GM23338 (cell line): ENCODE measurements at regions not wholly inside any gene's neighbourhood (a gene's known extent, or its start where the extent isn't known, plus 50 kb on each side); places are given as distances from the start of the nearest gene placed in this dataset.

Experiments used
- ATAC-seq: fragments of 200-7000 bp; cut with Tn5 transposase; 3 replicates; pipeline ENCODE4 v1.9.1; 2020
- DNase-seq: peaks from one replicate; pipeline ENCODE4 v3.0.0-alpha.2; 2015; ENCODE audit warnings: low spot score
- H2AFZ ChIP-seq: fragments of 200-600 bp; sonication (generic); 2 replicates; pipeline ENCODE4 v1.8.0; 2016; ENCODE audit warnings: antibody characterized with exemption, mild to moderate bottlenecking, moderate library complexity
- H3F3A ChIP-seq: fragments of 200-600 bp; sonication (generic); replicated peaks from 2 replicates; pipeline ENCODE4 v1.8.0; 2017; ENCODE audit warnings: antibody characterized with exemption, mixed run types, low read depth
- H3K27ac ChIP-seq: fragments of 200-600 bp; sonication (generic); 2 replicates; pipeline ENCODE4 v1.6.1; 2016; ENCODE audit warnings: low read depth
- H3K27me3 ChIP-seq: fragments of 200-600 bp; sonication (generic); 2 replicates; pipeline ENCODE4 v1.8.0; 2016; ENCODE audit warnings: mild to moderate bottlenecking, mixed run types, moderate library complexity; ENCODE audit not compliant: insufficient read depth
- H3K36me3 ChIP-seq: fragments of 200-600 bp; sonication (generic); 2 replicates; pipeline ENCODE4 v1.8.0; 2016; ENCODE audit warnings: mild to moderate bottlenecking; ENCODE audit not compliant: insufficient read depth
- H3K4me1 ChIP-seq: fragments of 200-600 bp; sonication (generic); 2 replicates; pipeline ENCODE4 v1.8.0; 2016; ENCODE audit warnings: mild to moderate bottlenecking, moderate library complexity; ENCODE audit not compliant: insufficient read depth
- H3K4me2 ChIP-seq: fragments of 200-600 bp; sonication (generic); 2 replicates; pipeline ENCODE4 v1.7.1; 2017; ENCODE audit warnings: mixed run types
- H3K4me3 ChIP-seq: fragments of 200-600 bp; sonication (generic); 2 replicates; pipeline ENCODE4 v1.6.1; 2016; ENCODE audit warnings: mixed run types
- H3K79me2 ChIP-seq: fragments of 200-600 bp; sonication (generic); replicated peaks from 2 replicates; pipeline ENCODE4 v1.8.0; 2017; ENCODE audit warnings: mild to moderate bottlenecking; ENCODE audit not compliant: insufficient read depth
- H3K9me2 ChIP-seq: fragments of 200-600 bp; sonication (generic); 2 replicates; pipeline ENCODE4 v1.8.0; 2017; ENCODE audit not compliant: insufficient read depth
- H4K20me1 ChIP-seq: fragments of 200-600 bp; sonication (generic); replicated peaks from 2 replicates; pipeline ENCODE4 v1.8.0; 2017; ENCODE audit warnings: mild to moderate bottlenecking; ENCODE audit not compliant: insufficient read depth
- H3K27ac Mint-ChIP-seq: 2 replicates; pipeline ENCODE4 v1.8.0; 2020; ENCODE audit warnings: inconsistent platforms, mild to moderate bottlenecking, moderate library complexity, mixed read lengths
- H3K27me3 Mint-ChIP-seq: 3 replicates; pipeline ENCODE4 v1.8.0; 2022; ENCODE audit warnings: low read depth, mild to moderate bottlenecking, moderate library complexity, mixed read lengths, inconsistent platforms; ENCODE audit not compliant: insufficient read depth, poor library complexity
- H3K36me3 Mint-ChIP-seq: 3 replicates; pipeline ENCODE4 v1.8.0; 2021; ENCODE audit warnings: low read depth, mild to moderate bottlenecking, inconsistent platforms, moderate library complexity, mixed read lengths
- H3K4me1 Mint-ChIP-seq: 3 replicates; pipeline ENCODE4 v1.8.0; 2020; ENCODE audit warnings: mild to moderate bottlenecking, inconsistent platforms, mixed read lengths
- H3K4me3 Mint-ChIP-seq: 3 replicates; pipeline ENCODE4 v1.8.0; 2021; ENCODE audit warnings: moderate library complexity, mild to moderate bottlenecking, inconsistent platforms, mixed read lengths
- H3K9me3 Mint-ChIP-seq: 3 replicates; pipeline ENCODE4 v1.8.0; 2020; ENCODE audit warnings: moderate library complexity, mild to moderate bottlenecking, inconsistent platforms, mixed read lengths
- CREB1 ChIP-seq: fragments of 250-450 bp; sonication (Bioruptor Pico); IDR thresholded peaks from 2 replicates; pipeline ENCODE4 v1.5.0; 2020; ENCODE audit warnings: low read depth, mild to moderate bottlenecking, moderate library complexity
- EZH2 ChIP-seq: fragments of 200-600 bp; sonication (generic); IDR thresholded peaks from one replicate; pipeline ENCODE4 v1.8.0; 2017; ENCODE audit warnings: antibody characterized with exemption, mild to moderate bottlenecking, low read depth; ENCODE audit not compliant: unreplicated experiment
- EZH2phosphoT487 ChIP-seq: fragments of 200-600 bp; sonication (generic); IDR thresholded peaks from one replicate; pipeline ENCODE4 v1.8.1; 2018; ENCODE audit warnings: antibody characterized with exemption; ENCODE audit not compliant: unreplicated experiment
- JUNB ChIP-seq: IDR thresholded peaks from one replicate; pipeline ENCODE4 v1.6.1; 2016; ENCODE audit warnings: antibody characterized with exemption; ENCODE audit not compliant: unreplicated experiment
- NANOG ChIP-seq: IDR thresholded peaks from 2 replicates; pipeline ENCODE4 v1.6.1; 2016; ENCODE audit warnings: antibody characterized with exemption, borderline replicate concordance
- POLR2AphosphoS5 ChIP-seq: IDR thresholded peaks from 2 replicates; pipeline ENCODE4 v1.6.1; 2016; ENCODE audit warnings: antibody characterized with exemption, low read depth
- STAT1 ChIP-seq: IDR thresholded peaks from one replicate; pipeline ENCODE4 v1.6.1; 2016; ENCODE audit warnings: antibody characterized with exemption; ENCODE audit not compliant: unreplicated experiment
- ZNF114 ChIP-seq: fragments of 250-450 bp; sonication (Bioruptor Pico); IDR thresholded peaks from 2 replicates; pipeline ENCODE4 v1.5.0; 2020; ENCODE audit warnings: mild to moderate bottlenecking, moderate library complexity
- ZNF331 ChIP-seq: fragments of 250-450 bp; sonication (Bioruptor Pico); IDR thresholded peaks from 2 replicates; pipeline ENCODE4 v1.5.0; 2020; ENCODE audit warnings: low read depth, mild to moderate bottlenecking, moderate library complexity
- TF ChIP-seq, protein P1 (sequence below), 2 experiments: fragments of 200-600 bp in 1 of 2; sonication (generic) in 1 of 2; conservative IDR thresholded peaks; 2 replicates each; pipeline versions ENCODE4 v1.5.1 to v1.6.1; 2016 to 2017; ENCODE audit warnings: antibody characterized with exemption in 2 of 2, low read depth in 2 of 2, mild to moderate bottlenecking in 2 of 2, moderate library complexity in 1 of 2
- TF ChIP-seq, protein P2 (sequence below): IDR thresholded peaks from 2 replicates; pipeline ENCODE4 v1.6.1; 2016; ENCODE audit warnings: antibody characterized with exemption
- TF ChIP-seq, protein P3 (sequence below): fragments of 250-450 bp; sonication (Bioruptor Pico); IDR thresholded peaks from 2 replicates; pipeline ENCODE4 v1.5.0; 2020; ENCODE audit warnings: mild to moderate bottlenecking, moderate library complexity
- TF ChIP-seq, protein P4 (sequence below): IDR thresholded peaks from one replicate; pipeline ENCODE4 v1.6.1; 2018; ENCODE audit warnings: antibody characterized with exemption; ENCODE audit not compliant: unreplicated experiment

DNA sequence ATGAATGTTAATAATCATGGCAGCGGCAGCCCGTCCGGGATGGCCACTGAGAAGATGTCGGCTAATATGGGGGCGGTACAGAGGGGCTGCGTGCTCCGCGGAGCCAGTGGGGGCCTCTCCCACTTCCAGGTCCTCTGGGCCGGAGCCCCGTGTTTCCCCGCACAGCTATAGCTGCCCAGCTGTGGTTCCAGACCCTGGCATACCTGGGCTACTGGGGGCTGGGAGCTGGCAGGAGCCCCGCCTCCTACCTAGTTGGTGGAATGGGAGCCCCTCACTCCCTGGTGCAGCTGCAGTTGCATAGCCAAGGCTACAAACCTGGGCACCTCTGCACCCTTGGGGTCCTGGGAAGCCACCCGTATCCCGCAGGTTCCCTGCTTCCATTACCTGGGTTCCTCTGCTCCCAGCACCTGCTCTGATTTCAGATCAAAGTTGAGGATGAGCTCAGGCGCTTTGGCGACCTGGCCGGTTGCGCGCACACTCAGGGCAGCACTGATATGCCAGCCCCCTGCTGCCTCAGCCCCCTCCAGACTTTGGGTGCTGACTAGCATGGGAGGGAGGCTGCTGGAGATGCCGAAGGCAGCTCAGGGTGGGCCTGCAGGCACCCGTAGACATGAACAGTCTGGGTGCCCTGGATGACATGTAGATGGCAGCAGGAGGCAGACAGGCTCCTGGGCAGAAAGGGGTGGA lies 236.5 kb upstream of the SEMA3D start:
- Histone ChIP-seq H3F3A (no peaks in the 10 kb centered on the region), H3K4me3 (no peak overlapping the region), H2AFZ (no peak overlapping the region), H3K9me2 (0 out of 2 replicates have a peak, but pooled peaks cover 5% of the 10 kb centered on the region), H3K4me2 (no peak overlapping the region), H4K20me1 (no peaks in the 10 kb centered on the region), H3K27ac (no peak overlapping the region), H3K4me1 (no peaks in the 10 kb centered on the region), H3K27me3 (no peaks in the 10 kb centered on the region), H3K79me2 (no peaks in the 10 kb centered on the region), H3K36me3 (no peaks in the 10 kb centered on the region)
- Mint-ChIP-seq H3K4me3 (no peak overlapping the region), H3K9me3 (peaks cover 4% of the 10 kb centered on the region; the same call in 2 of the 3 replicates), H3K27ac (no peak overlapping the region), H3K36me3 (no peaks in the 10 kb centered on the region), H3K4me1 (no peaks in the 10 kb centered on the region), H3K27me3 (peaks cover 5% of the 10 kb centered on the region)
- DNase-seq (no peak), ATAC-seq (no peak)
- TF ChIP-seq JUNB (no peak), STAT1 (no peak), NANOG (no peak), CREB1 (no peak), ZNF331 (CRISPR knock-in tag) (no peak), POLR2AphosphoS5 (no peak), EZH2phosphoT487 (no peak), EZH2 (no peak), ZNF114 (CRISPR knock-in tag) (no peak)
- TF ChIP-seq, protein P1, sequence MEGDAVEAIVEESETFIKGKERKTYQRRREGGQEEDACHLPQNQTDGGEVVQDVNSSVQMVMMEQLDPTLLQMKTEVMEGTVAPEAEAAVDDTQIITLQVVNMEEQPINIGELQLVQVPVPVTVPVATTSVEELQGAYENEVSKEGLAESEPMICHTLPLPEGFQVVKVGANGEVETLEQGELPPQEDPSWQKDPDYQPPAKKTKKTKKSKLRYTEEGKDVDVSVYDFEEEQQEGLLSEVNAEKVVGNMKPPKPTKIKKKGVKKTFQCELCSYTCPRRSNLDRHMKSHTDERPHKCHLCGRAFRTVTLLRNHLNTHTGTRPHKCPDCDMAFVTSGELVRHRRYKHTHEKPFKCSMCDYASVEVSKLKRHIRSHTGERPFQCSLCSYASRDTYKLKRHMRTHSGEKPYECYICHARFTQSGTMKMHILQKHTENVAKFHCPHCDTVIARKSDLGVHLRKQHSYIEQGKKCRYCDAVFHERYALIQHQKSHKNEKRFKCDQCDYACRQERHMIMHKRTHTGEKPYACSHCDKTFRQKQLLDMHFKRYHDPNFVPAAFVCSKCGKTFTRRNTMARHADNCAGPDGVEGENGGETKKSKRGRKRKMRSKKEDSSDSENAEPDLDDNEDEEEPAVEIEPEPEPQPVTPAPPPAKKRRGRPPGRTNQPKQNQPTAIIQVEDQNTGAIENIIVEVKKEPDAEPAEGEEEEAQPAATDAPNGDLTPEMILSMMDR (conservative IDR thresholded peaks at IDR 0.05; ENCODE audit: low read depth in 2 of 2), result no peak
- TF ChIP-seq, protein P2, sequence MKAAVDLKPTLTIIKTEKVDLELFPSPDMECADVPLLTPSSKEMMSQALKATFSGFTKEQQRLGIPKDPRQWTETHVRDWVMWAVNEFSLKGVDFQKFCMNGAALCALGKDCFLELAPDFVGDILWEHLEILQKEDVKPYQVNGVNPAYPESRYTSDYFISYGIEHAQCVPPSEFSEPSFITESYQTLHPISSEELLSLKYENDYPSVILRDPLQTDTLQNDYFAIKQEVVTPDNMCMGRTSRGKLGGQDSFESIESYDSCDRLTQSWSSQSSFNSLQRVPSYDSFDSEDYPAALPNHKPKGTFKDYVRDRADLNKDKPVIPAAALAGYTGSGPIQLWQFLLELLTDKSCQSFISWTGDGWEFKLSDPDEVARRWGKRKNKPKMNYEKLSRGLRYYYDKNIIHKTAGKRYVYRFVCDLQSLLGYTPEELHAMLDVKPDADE, result no peak
- TF ChIP-seq, protein P3, sequence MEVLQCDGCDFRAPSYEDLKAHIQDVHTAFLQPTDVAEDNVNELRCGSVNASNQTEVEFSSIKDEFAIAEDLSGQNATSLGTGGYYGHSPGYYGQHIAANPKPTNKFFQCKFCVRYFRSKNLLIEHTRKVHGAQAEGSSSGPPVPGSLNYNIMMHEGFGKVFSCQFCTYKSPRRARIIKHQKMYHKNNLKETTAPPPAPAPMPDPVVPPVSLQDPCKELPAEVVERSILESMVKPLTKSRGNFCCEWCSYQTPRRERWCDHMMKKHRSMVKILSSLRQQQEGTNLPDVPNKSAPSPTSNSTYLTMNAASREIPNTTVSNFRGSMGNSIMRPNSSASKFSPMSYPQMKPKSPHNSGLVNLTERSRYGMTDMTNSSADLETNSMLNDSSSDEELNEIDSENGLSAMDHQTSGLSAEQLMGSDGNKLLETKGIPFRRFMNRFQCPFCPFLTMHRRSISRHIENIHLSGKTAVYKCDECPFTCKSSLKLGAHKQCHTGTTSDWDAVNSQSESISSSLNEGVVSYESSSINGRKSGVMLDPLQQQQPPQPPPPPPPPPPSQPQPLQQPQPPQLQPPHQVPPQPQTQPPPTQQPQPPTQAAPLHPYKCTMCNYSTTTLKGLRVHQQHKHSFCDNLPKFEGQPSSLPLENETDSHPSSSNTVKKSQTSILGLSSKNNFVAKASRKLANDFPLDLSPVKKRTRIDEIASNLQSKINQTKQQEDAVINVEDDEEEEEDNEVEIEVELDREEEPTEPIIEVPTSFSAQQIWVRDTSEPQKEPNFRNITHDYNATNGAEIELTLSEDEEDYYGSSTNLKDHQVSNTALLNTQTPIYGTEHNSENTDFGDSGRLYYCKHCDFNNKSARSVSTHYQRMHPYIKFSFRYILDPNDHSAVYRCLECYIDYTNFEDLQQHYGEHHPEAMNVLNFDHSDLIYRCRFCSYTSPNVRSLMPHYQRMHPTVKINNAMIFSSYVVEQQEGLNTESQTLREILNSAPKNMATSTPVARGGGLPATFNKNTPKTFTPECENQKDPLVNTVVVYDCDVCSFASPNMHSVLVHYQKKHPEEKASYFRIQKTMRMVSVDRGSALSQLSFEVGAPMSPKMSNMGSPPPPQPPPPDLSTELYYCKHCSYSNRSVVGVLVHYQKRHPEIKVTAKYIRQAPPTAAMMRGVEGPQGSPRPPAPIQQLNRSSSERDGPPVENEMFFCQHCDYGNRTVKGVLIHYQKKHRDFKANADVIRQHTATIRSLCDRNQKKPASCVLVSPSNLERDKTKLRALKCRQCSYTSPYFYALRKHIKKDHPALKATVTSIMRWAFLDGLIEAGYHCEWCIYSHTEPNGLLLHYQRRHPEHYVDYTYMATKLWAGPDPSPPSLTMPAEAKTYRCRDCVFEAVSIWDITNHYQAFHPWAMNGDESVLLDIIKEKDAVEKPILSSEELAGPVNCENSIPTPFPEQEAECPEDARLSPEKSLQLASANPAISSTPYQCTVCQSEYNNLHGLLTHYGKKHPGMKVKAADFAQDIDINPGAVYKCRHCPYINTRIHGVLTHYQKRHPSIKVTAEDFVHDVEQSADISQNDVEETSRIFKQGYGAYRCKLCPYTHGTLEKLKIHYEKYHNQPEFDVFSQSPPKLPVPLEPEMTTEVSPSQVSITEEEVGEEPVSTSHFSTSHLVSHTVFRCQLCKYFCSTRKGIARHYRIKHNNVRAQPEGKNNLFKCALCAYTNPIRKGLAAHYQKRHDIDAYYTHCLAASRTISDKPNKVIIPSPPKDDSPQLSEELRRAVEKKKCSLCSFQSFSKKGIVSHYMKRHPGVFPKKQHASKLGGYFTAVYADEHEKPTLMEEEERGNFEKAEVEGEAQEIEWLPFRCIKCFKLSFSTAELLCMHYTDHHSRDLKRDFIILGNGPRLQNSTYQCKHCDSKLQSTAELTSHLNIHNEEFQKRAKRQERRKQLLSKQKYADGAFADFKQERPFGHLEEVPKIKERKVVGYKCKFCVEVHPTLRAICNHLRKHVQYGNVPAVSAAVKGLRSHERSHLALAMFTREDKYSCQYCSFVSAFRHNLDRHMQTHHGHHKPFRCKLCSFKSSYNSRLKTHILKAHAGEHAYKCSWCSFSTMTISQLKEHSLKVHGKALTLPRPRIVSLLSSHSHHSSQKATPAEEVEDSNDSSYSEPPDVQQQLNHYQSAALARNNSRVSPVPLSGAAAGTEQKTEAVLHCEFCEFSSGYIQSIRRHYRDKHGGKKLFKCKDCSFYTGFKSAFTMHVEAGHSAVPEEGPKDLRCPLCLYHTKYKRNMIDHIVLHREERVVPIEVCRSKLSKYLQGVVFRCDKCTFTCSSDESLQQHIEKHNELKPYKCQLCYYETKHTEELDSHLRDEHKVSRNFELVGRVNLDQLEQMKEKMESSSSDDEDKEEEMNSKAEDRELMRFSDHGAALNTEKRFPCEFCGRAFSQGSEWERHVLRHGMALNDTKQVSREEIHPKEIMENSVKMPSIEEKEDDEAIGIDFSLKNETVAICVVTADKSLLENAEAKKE, result no peak
- TF ChIP-seq, protein P4, sequence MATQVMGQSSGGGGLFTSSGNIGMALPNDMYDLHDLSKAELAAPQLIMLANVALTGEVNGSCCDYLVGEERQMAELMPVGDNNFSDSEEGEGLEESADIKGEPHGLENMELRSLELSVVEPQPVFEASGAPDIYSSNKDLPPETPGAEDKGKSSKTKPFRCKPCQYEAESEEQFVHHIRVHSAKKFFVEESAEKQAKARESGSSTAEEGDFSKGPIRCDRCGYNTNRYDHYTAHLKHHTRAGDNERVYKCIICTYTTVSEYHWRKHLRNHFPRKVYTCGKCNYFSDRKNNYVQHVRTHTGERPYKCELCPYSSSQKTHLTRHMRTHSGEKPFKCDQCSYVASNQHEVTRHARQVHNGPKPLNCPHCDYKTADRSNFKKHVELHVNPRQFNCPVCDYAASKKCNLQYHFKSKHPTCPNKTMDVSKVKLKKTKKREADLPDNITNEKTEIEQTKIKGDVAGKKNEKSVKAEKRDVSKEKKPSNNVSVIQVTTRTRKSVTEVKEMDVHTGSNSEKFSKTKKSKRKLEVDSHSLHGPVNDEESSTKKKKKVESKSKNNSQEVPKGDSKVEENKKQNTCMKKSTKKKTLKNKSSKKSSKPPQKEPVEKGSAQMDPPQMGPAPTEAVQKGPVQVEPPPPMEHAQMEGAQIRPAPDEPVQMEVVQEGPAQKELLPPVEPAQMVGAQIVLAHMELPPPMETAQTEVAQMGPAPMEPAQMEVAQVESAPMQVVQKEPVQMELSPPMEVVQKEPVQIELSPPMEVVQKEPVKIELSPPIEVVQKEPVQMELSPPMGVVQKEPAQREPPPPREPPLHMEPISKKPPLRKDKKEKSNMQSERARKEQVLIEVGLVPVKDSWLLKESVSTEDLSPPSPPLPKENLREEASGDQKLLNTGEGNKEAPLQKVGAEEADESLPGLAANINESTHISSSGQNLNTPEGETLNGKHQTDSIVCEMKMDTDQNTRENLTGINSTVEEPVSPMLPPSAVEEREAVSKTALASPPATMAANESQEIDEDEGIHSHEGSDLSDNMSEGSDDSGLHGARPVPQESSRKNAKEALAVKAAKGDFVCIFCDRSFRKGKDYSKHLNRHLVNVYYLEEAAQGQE, result no peak
